HG02981 (cell line): ENCODE measurements at regions not wholly inside any gene's neighbourhood (a gene's known extent, or its start where the extent isn't known, plus 50 kb on each side); places are given as distances from the start of the nearest gene placed in this dataset.

Experiments used
- ATAC-seq: cut with Tn5 transposase; IDR thresholded peaks from one replicate; pipeline ENCODE4 v1.9.1; 2021; ENCODE audit warnings: mild to moderate bottlenecking, moderate library complexity; ENCODE audit not compliant: unreplicated experiment

GRCh38 chr14:26137161-26137560 is 460.7 kb downstream of the NOVA1 start:
- ATAC-seq: no peak

DNA sequence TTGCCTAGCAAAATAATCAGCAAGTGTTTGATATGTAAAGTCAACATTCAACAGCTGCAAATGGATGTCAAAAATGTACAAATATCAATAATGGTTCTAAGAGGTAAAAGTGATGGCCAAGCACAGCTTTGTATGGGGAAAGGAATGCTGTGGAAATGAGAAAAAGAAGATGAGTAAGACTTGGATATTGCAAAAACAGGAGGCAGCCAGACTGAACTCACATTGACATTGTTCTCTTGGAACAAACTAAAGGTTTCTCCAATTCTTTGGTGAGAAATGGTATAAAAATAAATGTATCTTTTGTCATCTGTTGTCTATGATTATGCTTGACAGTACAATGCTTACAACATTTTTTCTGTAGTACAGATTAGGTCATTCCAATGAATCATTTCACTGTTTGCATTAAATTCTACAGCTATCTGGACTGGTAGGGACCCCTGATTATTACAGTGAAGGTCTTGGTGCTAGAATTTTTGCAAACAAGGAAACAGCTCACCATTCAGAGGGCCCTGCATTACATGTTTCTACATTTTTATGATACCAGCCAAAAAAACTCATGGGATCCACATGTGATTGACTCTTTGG is 465.7 kb downstream of the NOVA1 start:
- ATAC-seq: no peak

DNA sequence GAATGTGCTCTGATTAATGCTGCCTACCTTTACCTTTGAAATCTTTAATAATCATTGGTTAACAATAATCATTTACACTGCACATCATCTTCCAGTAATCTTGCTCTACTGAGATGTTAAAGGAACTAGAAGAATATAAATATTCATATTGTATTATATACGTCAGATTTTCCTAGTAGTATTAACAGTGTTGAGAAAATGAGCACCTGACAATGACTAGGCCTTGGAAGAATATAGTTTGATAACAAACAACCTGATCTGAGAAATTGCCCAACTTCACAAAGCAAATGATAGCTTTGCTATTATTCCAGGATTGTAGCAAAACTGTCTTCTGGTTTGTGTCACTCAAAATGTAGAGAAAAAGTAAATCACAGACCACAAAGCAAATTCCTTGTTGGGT is 467.1 kb downstream of the NOVA1 start:
- no peak for ATAC-seq

DNA sequence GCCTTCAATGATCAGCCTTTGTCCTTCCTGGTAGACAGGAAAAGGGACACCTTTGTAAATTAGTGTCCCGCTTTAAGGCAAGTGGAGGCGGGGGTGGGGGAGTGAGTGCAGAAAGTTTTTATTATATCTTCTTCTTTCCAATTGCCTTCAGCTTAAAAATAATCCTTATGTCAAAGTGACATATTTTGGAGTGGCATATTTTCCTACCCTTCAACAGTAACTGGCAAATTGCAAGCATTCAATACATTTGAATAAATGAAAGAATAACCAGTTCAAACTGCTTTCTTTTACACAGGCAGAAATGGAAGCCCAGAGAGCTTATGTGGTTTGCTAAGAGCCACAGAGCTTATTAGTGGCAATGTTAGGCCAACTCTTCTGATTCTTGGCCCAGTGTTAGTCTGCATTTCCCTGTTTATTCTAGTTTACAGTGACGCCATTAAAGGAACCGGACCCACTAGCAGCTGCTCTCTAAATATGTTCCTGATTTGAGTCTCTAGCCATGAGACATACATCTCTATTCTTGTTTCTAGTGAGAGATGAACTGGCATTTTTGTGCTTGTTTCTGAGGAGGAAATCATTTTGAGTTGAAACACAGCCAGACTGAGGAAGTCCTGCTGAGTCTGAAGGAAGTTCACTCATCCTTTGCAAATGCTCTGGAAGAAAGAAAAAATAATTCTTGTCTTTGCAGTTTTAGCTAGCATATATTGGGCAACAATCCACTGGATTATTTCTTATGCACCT is 468.7 kb downstream of the NOVA1 start:
- ATAC-seq: no peak

GRCh38 chr14:26124896-26125438 is 472.9 kb downstream of the NOVA1 start:
- ATAC-seq: no peak

DNA sequence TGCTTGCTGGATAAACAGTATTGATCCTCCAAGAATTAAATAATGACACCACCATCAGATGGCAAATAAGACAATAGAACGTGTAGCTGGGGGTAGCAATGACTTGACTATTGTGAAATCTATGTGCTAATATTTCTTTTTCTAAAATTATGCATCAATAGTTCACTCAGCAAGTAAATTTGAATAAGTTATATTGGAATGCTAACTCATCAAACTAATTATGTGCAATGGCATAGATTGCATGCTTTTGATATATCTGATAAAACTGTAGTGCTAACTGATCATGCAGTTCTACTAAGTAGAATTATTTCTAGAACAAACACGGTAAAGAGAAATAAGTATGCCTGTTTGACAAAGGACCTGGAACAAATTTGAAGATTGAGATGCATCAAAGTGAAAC is 474.4 kb downstream of the NOVA1 start:
- no peak for ATAC-seq

DNA sequence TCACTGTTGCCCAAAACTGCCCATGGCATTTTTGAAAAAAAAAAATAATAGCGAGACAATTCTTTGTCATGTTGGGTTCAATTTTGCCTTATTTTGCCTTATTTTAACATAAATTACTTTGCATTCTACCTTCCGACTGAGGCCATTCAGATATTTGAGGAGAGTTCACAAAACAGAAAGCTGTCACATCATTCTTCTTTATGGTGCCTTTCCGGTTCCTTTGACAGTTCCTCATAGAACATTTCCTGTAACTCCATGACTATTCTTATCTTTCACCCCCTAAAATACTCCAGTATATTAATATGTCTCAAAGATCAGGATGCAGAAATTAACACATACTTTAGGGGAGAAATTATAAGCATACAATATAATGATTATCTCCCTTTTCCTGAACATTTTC is 476.7 kb downstream of the NOVA1 start:
- no peak for ATAC-seq

DNA sequence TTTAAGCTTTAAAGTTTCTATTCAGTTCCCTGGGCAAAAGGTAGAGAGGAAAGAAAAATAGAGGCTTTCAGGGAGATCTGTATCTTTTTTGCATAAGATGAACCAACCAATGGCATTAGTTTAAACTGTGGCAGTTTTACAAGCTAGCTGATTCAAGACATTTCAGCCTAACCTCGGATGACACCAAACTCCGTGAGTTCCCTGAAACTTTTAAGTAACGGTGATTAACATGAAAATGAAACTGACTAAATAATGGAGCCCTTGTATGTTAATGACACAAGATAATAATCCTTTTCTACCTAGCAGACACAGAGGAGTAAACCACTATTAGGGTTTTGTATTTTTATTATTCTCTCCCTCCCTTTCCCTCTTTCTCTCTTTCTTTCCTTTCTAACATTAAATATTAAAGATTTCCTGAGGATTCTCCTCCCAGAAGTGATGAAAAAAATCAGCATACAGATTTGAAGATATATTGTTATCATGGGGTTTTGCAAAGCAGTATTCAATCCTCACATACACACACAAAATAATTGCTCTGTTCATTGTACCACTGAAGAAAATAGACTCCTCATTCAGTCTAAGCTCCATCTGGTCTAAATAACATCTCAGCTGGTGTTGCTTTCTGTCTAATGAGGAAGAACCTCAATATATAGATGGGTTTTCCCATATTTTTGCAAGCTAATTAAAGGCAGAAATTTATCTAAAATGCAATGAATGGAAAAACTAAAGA is 483.8 kb downstream of the NOVA1 start:
- no peak for ATAC-seq

GRCh38 chr14:26104717-26105116 is 493.1 kb downstream of the NOVA1 start:
- no peak for ATAC-seq

GRCh38 chr14:26097852-26098251 is 500.0 kb downstream of the NOVA1 start:
- ATAC-seq: no peak

- ATAC-seq: no peak
Observed at GRCh38 chr14:26088275-26088674, 509.6 kb downstream of the NOVA1 start.

DNA sequence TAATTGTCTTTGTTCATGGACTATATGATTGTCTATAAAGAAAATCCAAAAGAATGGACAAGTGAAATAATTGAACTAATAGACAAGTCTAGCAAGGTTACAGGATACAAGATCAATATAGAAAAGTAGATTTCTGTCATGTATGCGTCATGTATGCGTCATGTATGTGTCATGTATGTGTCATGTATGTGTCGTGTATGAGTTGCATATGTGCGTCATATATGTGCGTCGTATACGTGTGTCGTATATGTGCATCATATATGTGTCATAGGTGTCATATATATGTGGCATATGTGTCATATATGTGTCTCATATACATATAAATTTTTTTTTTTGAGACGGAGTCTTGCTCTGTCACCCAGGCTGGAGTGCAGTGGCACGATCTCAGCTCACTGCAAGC is 516.8 kb downstream of the NOVA1 start:
- no peak for ATAC-seq

- ATAC-seq: no peak
Observed at GRCh38 chr14:26078561-26078960, 519.3 kb downstream of the NOVA1 start.

- no peak for ATAC-seq
Observed at GRCh38 chr14:26074892-26075291, 522.9 kb downstream of the NOVA1 start.

DNA sequence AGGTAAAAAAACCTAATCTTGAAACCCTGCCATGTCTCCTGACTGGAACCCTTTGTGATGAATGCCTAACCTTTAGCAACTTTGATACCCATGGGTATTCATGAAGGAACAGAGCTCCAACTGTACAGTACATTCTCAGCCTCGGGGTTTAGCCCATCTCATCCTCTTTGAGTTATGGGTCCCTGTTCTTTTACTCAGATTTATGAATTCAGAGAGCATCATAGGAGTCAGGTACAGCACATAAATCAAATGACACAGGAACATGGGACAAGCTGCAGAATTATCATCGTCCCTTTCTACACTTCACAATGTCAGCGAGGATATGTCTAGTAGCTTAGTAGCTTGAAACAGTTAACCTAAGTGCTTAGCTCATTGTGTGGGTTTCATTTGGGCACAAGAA is 527.4 kb downstream of the NOVA1 start:
- ATAC-seq: no peak

- no peak for ATAC-seq
Observed at GRCh38 chr14:26067786-26068459, 529.9 kb downstream of the NOVA1 start.

DNA sequence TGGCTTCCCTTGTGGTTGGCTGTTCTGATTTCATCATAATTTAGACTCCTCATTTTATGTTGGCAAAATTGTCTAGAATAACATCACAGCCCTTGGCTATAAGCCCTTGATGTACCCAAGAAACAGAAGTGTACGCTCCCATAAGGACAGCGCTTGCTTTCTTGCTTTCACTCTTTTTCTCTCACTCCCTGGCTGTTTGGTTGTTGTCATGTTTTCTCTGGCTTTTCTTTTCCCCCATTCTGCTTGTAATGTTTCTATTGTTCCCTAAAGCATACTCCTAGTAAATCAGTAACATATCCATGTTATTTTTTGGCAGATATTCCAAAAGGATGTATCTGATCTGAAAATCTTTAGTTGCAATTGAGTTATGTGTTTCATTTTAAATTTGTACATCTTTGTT is 530.5 kb downstream of the NOVA1 start:
- no peak for ATAC-seq

DNA sequence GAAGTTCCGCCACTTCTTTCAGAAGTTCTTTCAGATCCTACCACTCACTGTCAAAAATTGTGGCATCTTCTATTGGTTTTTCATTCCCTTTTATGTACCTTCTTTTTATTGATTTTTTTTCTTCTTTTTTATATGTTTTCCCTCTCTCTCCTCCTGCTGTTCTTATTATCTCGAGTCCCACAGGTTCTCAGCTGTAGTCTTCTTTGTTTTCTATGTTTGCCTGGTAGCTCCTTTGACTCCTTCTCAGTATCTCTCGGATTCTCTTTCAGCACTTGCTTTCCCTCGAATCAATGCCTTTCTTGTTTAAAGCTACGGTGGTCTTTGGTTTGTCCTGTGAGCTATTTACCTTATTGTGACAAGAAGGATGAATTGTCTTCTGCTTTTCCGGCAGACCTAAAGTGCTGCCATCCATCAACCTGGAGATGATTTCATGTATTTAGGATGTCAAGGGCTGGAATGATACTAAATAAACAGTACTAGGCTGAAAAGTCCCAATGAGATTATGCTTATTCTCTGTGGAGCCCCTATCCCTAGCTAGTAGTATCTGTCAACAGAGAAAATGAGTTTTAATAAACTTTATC is 541.7 kb downstream of the NOVA1 start:
- ATAC-seq: no peak

DNA sequence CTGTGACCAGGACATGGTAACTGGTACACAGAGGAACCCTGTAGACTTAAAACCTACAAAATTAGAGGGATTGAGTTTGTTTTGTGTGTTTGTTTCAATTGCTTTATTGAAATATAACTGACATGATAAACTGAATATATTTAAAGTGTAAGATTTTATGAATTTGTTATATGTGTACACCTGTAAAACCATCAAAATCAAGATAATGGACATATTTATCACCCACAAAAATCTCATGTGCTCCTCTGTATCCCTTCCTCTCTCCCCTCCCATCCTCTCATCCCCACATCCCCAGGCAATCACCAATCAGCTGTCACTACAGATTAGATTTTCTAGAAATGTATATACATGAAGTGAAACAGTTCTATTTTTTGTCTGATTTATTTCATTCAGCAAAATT is 565.5 kb downstream of the NOVA1 start:
- ATAC-seq: no peak

DNA sequence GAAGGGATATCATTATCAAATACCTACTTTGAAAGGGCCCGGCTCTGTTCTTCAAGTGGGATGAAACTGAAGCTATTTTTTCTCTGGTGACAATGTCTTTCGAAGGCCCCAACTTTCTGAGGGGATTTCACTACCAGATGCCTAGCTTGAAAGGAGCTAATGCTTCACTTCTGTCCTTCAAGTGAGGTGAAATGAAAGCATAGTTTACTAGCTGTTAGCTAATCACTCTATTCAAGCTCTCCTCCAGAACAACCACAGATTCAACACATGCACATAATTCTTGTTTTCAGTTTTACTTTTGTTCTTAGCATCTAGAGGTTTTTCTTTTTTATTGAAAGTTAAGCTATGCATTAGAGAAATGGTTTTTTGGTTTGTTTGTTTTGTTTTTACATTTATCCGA is 571.4 kb downstream of the NOVA1 start:
- ATAC-seq: peak; percentile 89

- ATAC-seq: no peak
Observed at GRCh38 chr14:26023967-26024366, 573.9 kb downstream of the NOVA1 start.
